Epidermal melanocyte (primary cell): ENCODE measurements at regions not wholly inside any gene's neighbourhood (a gene's known extent, or its start where the extent isn't known, plus 50 kb on each side); places are given as distances from the start of the nearest gene placed in this dataset.
"Not testable (repeated sequence)": the region's sequence is repeated elsewhere in the genome, so short reads cannot be mapped to it uniquely, and the experiment has no call there.

Experiments used
- DNase-seq: peaks from one replicate; pipeline ENCODE4 v3.0.0; 2011; ENCODE audit warnings: low spot score; ENCODE audit not compliant: insufficient read length

- no peak for DNase-seq
Observed at GRCh38 chr6:114952229-114952628, 609.4 kb upstream of the HS3ST5 start.

DNA sequence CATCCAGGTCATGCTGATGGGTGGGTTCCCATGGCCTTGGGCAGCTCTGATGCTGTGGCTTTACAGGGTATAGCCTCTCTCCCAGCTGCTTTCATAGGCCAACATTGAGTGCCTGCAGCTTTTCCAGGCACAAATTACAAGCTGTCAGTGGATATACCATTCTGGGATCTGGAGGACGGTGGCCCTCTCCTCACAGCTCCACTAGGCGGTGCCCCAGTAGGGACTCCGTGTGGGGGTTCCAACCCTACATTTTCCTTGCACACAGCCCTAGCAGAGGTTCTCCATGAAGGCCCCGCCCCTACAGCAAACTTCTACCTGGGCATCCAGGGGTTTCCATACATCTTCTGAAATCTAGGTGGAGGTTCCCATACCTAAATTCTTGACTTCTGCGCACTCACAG is 602.6 kb upstream of the HS3ST5 start:
- DNase-seq: no peak

DNA sequence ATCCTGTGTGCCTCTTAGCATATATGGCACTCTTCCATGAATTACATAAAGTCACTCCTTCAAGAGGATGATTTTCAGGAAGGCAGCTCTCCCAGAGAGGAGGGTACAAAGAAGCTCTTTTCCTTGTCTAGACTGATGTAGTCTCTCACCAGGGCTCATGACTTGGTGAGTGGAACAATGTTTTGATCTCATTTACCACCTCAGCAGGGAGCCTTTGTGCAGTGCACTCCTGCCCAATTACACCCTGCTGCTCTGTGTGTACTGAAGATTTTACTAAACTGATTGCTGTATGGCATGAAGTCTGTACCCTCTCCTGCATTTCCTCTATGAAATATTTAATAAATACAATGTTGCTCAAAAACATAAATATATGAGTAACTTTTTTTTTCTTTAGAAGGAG is 598.3 kb upstream of the HS3ST5 start:
- no peak for DNase-seq

DNA sequence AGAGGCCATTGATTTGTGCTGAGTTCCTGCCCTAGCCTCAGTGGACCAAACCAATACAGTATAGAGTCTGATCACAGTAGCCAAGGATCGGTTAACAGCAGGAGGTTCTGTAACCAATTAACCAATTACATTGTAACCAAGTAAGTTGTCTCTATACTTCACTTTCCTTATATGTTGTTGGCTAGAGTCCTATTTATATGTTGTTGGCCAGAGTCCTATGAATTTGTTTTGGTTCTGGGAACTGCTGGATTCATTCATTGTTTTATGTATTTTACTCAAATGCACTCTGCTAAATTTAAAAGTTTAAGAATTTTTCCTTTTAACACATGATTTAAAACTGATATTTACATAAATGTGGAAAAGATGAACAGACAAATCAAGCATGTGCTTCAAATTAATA is 597.4 kb upstream of the HS3ST5 start:
- DNase-seq: no peak

GRCh38 chr6:114939630-114940029 is 596.8 kb upstream of the HS3ST5 start:
- no peak for DNase-seq

GRCh38 chr6:114936080-114936479 is 593.3 kb upstream of the HS3ST5 start:
- DNase-seq: no peak

- no peak for DNase-seq
Observed at GRCh38 chr6:114934079-114934478, 591.3 kb upstream of the HS3ST5 start.

DNA sequence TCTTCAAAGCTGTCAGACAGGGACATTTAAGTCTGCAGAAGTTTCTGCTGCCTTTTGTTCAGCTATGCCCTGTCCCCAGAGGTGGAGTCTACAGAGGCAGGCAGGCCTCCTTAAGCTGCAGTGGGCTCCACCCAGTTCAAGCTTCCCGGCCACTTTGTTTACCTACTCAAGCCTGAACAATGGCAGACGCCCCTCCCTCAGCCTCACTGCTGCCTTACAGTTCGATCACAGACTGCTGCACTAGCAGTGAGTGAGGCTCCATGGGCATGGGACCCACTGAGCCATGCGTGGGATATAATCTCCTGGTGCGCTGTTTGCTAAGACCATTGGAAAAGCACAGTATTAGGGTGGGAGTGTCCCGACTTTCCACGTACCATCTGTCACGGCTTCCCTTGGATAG is 585.9 kb upstream of the HS3ST5 start:
- not testable (repeated sequence) for DNase-seq

- no peak for DNase-seq
Observed at GRCh38 chr6:114906096-114906495, 563.3 kb upstream of the HS3ST5 start.

- no peak for DNase-seq
Observed at GRCh38 chr6:114897536-114897935, 554.7 kb upstream of the HS3ST5 start.

DNA sequence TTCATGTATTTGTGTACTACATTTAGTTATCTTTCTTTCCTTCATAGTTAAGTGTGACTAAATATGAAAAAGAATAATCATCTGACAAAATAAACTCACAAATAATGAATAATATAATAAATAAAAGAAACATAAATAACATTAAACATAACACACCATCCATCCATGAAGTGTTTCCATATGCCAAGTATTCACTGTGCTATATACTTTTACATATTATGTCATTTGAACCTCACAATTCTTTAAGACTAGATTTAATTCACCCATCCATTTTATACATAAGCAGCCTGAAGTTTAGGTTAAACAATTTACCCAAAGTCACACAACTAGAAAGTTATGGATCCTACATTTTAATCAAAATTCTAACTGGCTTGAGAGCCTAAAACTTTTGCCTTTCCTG is 549.4 kb upstream of the HS3ST5 start:
- no peak for DNase-seq

DNA sequence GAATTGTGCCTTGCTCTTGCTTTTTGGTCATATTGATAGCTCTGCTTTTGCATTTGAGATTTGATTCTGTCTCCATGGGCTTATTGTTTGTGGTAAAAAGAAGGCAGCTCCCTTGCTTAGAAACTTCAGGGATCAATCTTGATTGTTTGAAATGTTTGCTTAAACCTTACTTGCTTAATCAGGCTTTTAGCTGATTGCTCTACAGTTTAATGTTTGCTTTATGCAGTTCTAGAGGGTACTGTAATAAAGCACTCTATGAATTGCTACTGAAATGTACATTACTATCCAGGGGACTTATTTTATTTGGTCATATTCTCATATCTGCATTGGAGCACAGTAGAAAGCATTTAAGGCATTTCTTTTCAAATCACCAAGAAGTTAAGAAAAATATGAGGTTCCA is 545.4 kb upstream of the HS3ST5 start:
- no peak for DNase-seq

DNA sequence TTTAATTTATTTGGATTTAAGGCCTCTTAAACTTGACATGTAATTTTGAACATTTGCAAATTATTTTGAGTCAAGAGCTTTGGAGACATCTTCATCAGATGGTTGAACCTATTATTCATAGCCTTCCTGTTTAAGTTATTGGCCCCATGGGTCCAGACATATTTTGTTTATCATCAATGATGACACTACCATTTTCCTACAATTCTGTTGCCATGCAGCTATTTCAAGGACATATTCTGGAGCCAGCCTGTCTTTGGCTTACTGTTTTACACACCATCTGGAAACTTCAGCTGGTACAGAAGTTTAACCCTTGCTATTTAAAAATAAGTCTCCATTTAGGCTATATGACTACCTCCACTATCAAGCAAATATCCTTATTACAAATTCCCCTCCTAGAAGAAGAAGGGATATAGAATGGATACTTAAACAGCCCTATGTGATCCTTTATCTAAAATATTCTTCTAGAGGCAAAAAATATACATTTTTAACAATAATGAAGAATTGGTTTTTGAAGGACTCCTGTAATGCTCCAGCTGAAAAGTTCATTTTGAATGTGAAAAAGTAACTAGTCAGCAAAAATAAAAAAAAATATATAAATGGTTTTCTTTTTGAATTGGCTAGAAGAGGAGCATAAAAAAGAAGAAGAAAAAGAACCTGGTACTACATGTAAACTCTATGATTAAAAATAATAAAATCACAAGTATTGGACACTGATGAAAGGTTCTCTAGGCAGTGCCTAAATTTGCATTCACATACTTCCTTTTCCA is 544.0 kb upstream of the HS3ST5 start:
- no peak for DNase-seq

- DNase-seq: no peak
Observed at GRCh38 chr6:114879693-114880092, 536.9 kb upstream of the HS3ST5 start.

GRCh38 chr6:114878091-114878490 is 535.3 kb upstream of the HS3ST5 start:
- DNase-seq: no peak

DNA sequence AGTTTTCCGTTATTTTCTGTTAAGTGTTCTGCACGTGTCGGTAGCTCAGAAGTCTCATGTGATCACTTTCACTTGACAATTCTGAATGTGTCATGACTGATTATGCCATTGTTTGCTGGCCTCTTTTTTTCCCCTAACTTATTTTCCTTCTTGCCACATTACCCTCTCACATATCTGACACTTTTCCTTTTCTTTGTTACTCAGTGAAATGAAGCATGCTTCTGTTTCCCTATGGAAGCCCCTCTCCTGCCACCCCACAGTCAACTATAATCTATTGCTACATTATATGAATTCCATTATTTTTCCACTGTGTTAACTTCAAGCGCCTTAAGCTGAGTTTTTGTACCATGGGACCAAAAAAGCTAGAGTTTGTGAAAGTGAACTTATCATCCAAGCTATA is 531.6 kb upstream of the HS3ST5 start:
- DNase-seq: no peak

GRCh38 chr6:114865506-114865905 is 522.7 kb upstream of the HS3ST5 start:
- not testable (repeated sequence) for DNase-seq

- DNase-seq: no peak
Observed at GRCh38 chr6:114863610-114864009, 520.8 kb upstream of the HS3ST5 start.

GRCh38 chr6:114862819-114863218 is 520.0 kb upstream of the HS3ST5 start:
- no peak for DNase-seq

GRCh38 chr6:114862064-114862463 is 519.2 kb upstream of the HS3ST5 start:
- no peak for DNase-seq

DNA sequence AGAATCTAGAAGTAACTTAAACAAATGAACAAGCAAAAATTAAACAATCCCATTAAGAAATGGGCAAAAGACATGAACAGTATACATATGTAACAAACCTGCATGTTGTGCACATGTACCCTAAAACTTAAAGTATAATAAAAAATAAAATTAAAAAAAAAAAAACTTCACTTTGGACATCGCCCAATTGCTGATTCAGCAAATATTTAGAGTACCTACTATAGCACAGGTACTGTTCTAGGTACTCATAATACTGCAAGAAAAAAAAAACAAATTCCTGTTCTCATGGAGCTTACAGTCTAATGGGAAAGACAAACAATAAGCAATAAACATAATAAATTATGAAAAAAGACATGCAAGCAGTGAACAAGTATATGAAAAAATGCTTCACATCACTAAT is 501.5 kb upstream of the HS3ST5 start:
- no peak for DNase-seq

DNA sequence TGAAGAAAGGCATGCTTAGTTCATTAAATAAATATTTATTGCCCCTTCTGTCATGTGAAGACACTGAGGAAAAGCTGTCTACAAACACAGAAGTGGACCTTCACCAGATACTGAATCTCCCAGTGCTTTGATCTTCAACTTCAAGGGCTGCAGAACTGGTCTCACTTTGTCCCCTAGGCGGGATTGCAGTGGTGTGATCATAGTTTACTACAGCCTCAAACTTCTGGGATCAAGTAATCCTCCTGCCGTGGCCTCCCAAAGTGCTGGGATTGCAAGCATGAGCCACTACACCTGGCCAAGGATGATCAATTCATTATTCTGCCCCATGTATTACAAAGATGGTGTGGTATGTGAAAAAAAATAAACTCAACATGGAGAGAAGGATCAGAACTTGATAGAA is 496.2 kb upstream of the HS3ST5 start:
- no peak for DNase-seq

DNA sequence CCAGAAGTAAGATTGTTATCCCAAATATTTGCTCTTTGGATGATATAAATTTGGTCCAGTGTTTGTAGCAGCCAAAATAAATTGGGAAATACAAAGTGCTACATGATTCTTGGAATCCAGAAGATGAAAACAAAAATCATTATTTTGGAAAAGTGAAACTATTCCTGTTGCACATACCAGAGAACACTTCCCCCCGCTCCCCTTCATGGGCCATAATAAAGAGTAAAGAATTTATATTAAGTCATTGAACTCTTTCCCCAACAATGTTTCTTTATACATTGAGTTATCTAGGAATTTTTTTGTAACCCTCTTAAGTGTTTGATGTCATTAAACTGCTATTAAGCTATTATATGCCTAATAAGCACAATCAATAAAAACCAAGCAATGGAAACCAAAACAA is 490.4 kb upstream of the HS3ST5 start:
- DNase-seq: no peak

GRCh38 chr6:114830515-114830914 is 487.7 kb upstream of the HS3ST5 start:
- DNase-seq: no peak
